OCI-LY7 (cell line): ENCODE measurements at regions not wholly inside any gene's neighbourhood (a gene's known extent, or its start where the extent isn't known, plus 50 kb on each side); places are given as distances from the start of the nearest gene placed in this dataset.

Experiments used
- BruUV-seq: library from RNA; stranded (reverse); fragments of 400-500 nt; replicated peaks from 2 replicates; lab custom pipeline; 2021; lab: Mats Ljungman, UMichigan
- CTCF ChIA-PET: fragments of 300-600 bp; sonication (Branson Sonifier 250); formaldehyde crosslinking; loops from one replicate; lab custom pipeline; 2022; ENCODE audit warnings: antibody characterized with exemption; ENCODE audit not compliant: unreplicated experiment; lab: Charles Lee
- POLR2A ChIA-PET: fragments of 300-600 bp; sonication (Branson Sonifier 250); formaldehyde crosslinking; loops from one replicate; lab custom pipeline; 2022; ENCODE audit warnings: antibody characterized with exemption; lab: Charles Lee
- DNase-seq: peaks from one replicate; pipeline ENCODE4 v3.0.0-alpha.2; 2015; ENCODE audit warnings: low spot score
- H2AFZ ChIP-seq: fragments of 200-600 bp; sonication (generic), shearing (Covaris generic); 2 replicates; pipeline ENCODE4 v1.6.1; 2014; ENCODE audit warnings: mild to moderate bottlenecking, antibody characterized with exemption, low read length, moderate library complexity
- H3K27ac ChIP-seq: fragments of 200-600 bp; sonication (generic); 2 replicates; pipeline ENCODE4 v1.5.1; 2014; ENCODE audit warnings: mixed run types, low read depth, mild to moderate bottlenecking, moderate library complexity, low read length, inconsistent platforms; ENCODE audit not compliant: poor library complexity, severe bottlenecking
- H3K36me3 ChIP-seq: fragments of 200-600 bp; sonication (generic); 2 replicates; pipeline ENCODE4 v1.6.1; 2014; ENCODE audit warnings: mild to moderate bottlenecking, antibody characterized with exemption, low read length, moderate library complexity, mixed read lengths; ENCODE audit not compliant: insufficient read depth
- H3K4me1 ChIP-seq: fragments of 200-600 bp; sonication (generic); 2 replicates; pipeline ENCODE4 v1.5.1; 2014; ENCODE audit warnings: mild to moderate bottlenecking, low read length; ENCODE audit not compliant: insufficient read depth, poor library complexity, severe bottlenecking
- H3K4me2 ChIP-seq: fragments of 200-600 bp; sonication (generic); 2 replicates; pipeline ENCODE4 v1.6.1; 2014; ENCODE audit warnings: mild to moderate bottlenecking, low read length
- H3K4me3 ChIP-seq: fragments of 200-600 bp; sonication (generic); 2 replicates; pipeline ENCODE4 v1.5.1; 2014; ENCODE audit warnings: mild to moderate bottlenecking, low read depth, low read length; ENCODE audit not compliant: poor library complexity, severe bottlenecking
- H3K79me2 ChIP-seq: fragments of 200-600 bp; sonication (generic); 2 replicates; pipeline ENCODE4 v1.6.1; 2016; ENCODE audit warnings: low read depth, mild to moderate bottlenecking, low read length, moderate library complexity, mixed read lengths; ENCODE audit not compliant: insufficient read depth
- H3K9me2 ChIP-seq: fragments of 200-600 bp; sonication (generic); 2 replicates; pipeline ENCODE4 v1.6.1; 2016; ENCODE audit warnings: mild to moderate bottlenecking, low read length, mixed read lengths; ENCODE audit not compliant: insufficient read depth
- H3K9me3 ChIP-seq: fragments of 200-600 bp; sonication (generic); 2 replicates; pipeline ENCODE4 v1.6.1; 2014; ENCODE audit warnings: mild to moderate bottlenecking, mixed run types, low read length, mixed read lengths
- H4K20me1 ChIP-seq: fragments of 200-600 bp; sonication (generic); 2 replicates; pipeline ENCODE4 v1.6.1; 2014; ENCODE audit warnings: mild to moderate bottlenecking, antibody characterized with exemption, low read length, moderate library complexity, mixed read lengths; ENCODE audit not compliant: insufficient read depth
- CTCF ChIP-seq: fragments of 200-600 bp; sonication (generic); conservative IDR thresholded peaks from 2 replicates; pipeline ENCODE4 v1.5.1; 2014; ENCODE audit warnings: mild to moderate bottlenecking, antibody characterized with exemption, low read length, moderate library complexity, mixed read lengths
- EZH2phosphoT487 ChIP-seq: fragments of 200-600 bp; sonication (generic); IDR thresholded peaks from 2 replicates; pipeline ENCODE4 v1.6.1; 2018; ENCODE audit warnings: low read depth, borderline replicate concordance, mild to moderate bottlenecking, mixed run types, antibody characterized with exemption, low read length, moderate library complexity, mixed read lengths
- intact Hi-C: fragments of 100-400 bp; cut with micrococcal nuclease; formaldehyde crosslinking; loops from one replicate; pipeline ENCODE4 v1.10.0; 2022; ENCODE audit not compliant: unreplicated experiment

- H3K4me1 ChIP-seq = no peaks in the 10 kb centered on the region
- no peaks in the 10 kb centered on the region for H3K9me2 ChIP-seq
- no peak for DNase-seq
- CTCF ChIA-PET = no interaction called here
- H3K4me2 ChIP-seq = no peak overlapping the region
- H2AFZ ChIP-seq = no peak overlapping the region
- 0 out of 2 replicates have a peak, but pooled peaks cover 5% of the 10 kb centered on the region for H3K9me3 ChIP-seq
- no TSS peak for BruUV-seq
- no peaks in the 10 kb centered on the region for H3K79me2 ChIP-seq
- H4K20me1 ChIP-seq = 0 out of 2 replicates have a peak, but pooled peaks cover 4% of the 10 kb centered on the region
- H3K27ac ChIP-seq = no peak overlapping the region
- intact Hi-C loops = no loop called here
- no peak overlapping the region for H3K4me3 ChIP-seq
- TF ChIP-seq EZH2phosphoT487 (no peak), CTCF (no peak)
- POLR2A ChIA-PET = interaction anchor here (0.7 to 1.7 kb wide), 5 partner anchors 10 to 379 kb away, joined by 3 to 5 read pairs (median 4); no protein-coding TSS in a partner anchor
- H3K36me3 ChIP-seq = no peaks in the 10 kb centered on the region
Measured at GRCh38 chr16:72604375-72604774, 432.4 kb upstream of the PMFBP1 start.

GRCh38 chr16:72602499-72602898 lies 430.5 kb upstream of the PMFBP1 start:
- CTCF ChIA-PET = no interaction called here
- POLR2A ChIA-PET = interaction anchor here (0.6 to 1.0 kb wide), 4 partner anchors 12 to 852 kb away, joined by 3 to 5 read pairs (median 3); no protein-coding TSS in a partner anchor
- BruUV-seq = no TSS peak
- intact Hi-C loops = no loop called here
- no peaks in the 10 kb centered on the region for H3K79me2 ChIP-seq
- H3K4me3 ChIP-seq = no peak overlapping the region
- 0 out of 2 replicates have a peak, but pooled peaks cover 5% of the 10 kb centered on the region for H3K9me3 ChIP-seq
- no peak for DNase-seq
- no peaks in the 10 kb centered on the region for H3K9me2 ChIP-seq
- no peaks in the 10 kb centered on the region for H3K36me3 ChIP-seq
- no peak overlapping the region for H2AFZ ChIP-seq
- H3K4me1 ChIP-seq = no peaks in the 10 kb centered on the region
- no peak overlapping the region for H3K4me2 ChIP-seq
- TF ChIP-seq EZH2phosphoT487 (no peak), CTCF (no peak)
- H4K20me1 ChIP-seq = 0 out of 2 replicates have a peak, but pooled peaks cover 4% of the 10 kb centered on the region
- no peak overlapping the region for H3K27ac ChIP-seq

GRCh38 chr16:72598696-72599095 lies 426.7 kb upstream of the PMFBP1 start:
- Histone ChIP-seq H3K9me3 (no peaks in the 10 kb centered on the region), H3K36me3 (no peaks in the 10 kb centered on the region), H4K20me1 (no peaks in the 10 kb centered on the region), H2AFZ (no peak overlapping the region), H3K9me2 (no peaks in the 10 kb centered on the region), H3K4me1 (no peaks in the 10 kb centered on the region), H3K4me3 (no peak overlapping the region), H3K27ac (no peak overlapping the region), H3K4me2 (no peak overlapping the region), H3K79me2 (no peaks in the 10 kb centered on the region)
- no peak for DNase-seq
- TF ChIP-seq CTCF (no peak), EZH2phosphoT487 (no peak)
- CTCF ChIA-PET = no interaction called here
- intact Hi-C loops = no loop called here
- BruUV-seq = no TSS peak
- POLR2A ChIA-PET = no interaction called here
